ENCODE measurements at regions not wholly inside any gene's neighbourhood (a gene's known extent, or its start where the extent isn't known, plus 50 kb on each side); places are given as distances from the start of the nearest gene placed in this dataset.

- DNase-seq (ENCODE audit: low spot score) = no peak
Observed at GRCh38 chr20:57060407-57061050, 205.9 kb downstream of the BMP7 start.

GRCh38 chr20:57061051-57061900 is 205.2 kb downstream of the BMP7 start:
- peak; percentile 11 for DNase-seq (ENCODE audit: low spot score)

DNA sequence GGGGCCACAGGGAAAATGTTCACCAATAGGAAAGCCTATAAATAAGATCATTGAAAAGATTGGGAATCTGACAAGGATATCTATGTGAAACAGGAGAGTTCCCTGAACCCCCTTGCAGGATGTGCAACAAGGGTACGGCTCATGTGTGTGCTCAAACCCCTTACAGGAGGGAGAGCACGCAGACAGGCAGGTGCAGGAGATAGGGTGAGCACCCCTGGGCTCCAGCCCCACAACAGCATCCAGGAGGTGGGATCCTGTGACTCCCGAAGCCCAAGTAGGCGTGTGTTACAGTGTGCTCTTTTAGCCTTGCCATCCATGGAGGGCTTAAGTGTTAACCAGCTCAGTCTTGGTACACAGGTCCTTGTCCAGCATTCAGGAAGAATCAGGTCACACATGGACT is 204.2 kb downstream of the BMP7 start:
- no peak for DNase-seq (ENCODE audit: low spot score)

- no peak for DNase-seq (ENCODE audit: low spot score)
Observed at GRCh38 chr20:57062696-57063270, 203.7 kb downstream of the BMP7 start.

GRCh38 chr20:57064836-57065235 is 201.6 kb downstream of the BMP7 start:
- DNase-seq (ENCODE audit: low spot score) = no peak

DNA sequence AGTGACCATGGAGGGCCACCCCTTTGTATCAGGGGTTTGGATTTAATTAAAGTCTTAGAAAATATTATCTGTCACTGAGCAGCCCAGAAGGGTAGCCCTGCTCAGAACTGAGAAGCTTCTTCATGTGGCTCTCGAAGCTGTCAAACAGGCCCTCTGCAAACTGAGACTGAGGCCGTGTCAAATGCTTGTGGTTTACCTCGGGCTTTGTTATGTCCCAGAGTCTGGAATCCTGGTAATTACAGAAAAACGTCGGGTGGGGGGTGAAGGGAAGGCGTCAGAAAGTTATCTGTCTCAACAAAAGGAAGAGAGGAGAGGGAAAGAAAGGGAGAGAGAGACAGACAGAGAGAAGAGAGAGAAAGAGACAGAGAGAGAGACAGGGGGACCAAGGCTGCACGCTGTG is 200.8 kb downstream of the BMP7 start:
- DNase-seq (ENCODE audit: low spot score) = no peak

GRCh38 chr20:57066126-57066900 is 200.1 kb downstream of the BMP7 start:
- DNase-seq (ENCODE audit: low spot score) = no peak

GRCh38 chr20:57069442-57069841 is 197.0 kb downstream of the BMP7 start:
- no peak for DNase-seq (ENCODE audit: low spot score)

DNA sequence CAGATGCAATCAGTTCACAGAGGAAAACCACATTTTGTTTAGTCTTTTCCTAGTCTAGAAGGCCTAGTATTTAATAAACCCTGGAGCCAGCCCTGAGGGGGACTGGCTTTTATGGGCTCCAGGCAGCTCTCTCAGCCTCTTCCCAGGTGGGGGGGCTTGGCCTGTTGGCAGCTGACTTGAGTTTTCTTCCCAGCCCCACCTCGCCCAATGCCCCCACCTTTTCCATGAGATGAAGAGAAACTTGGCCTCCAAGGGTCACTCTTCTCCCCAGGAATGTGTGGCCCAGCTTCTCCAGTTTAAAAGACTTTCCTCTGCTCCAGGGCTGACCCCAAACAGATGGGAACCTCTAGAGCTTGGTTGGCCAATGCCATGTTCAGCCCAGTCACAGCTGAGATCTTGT is 196.1 kb downstream of the BMP7 start:
- DNase-seq (ENCODE audit: low spot score) = no peak

DNA sequence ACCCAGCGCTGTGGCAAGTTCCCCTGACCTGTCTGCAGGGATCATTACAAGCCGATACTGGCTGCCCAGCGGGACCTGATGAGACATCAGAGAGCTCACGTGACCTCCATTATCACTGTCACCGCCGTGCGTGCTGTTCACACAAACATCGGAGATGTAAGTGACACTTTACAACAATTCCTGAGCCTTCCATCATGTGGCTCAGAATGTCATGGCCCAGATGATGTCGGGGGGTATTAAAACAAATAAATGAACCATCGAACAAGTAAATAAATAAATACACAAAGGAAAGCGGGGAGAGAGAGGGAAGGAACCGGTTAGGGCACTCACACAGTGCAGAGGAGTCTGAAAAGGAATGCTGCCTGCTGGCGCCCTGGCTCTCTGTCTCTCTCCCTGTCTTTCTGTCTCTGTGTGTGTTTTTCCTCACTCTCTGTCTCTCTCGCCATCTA is 195.1 kb downstream of the BMP7 start:
- no peak for DNase-seq (ENCODE audit: low spot score)

DNA sequence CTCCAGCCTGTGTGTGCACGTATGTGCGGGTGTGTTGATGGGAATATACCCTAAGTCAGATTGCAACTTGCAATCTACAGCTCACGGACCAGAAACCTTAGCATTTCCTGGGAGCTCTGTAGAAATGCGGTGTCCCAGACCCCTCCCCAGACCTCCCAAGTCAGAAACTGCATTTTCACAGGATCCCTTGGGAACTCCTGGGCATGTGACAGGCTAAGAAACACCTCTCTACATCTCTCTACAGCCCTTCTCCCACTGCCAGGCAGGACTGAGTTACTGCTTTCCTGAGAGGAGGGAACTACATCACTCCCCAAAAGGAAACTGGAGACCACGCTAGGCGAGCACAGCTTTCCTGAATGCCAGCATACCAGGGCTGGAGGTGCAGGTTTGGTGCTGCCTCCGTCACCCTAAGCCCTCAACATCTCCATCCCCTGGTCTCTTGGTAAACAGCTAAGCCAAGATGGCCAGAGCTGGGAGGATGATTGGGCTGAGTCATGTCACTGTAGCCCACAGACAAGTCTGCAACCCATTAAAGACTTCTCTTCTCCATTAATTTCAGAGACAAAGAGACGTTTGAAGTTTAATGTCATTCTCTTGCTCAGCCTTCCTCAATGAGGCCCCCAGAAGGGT is 194.4 kb downstream of the BMP7 start:
- DNase-seq (ENCODE audit: low spot score) = no peak

DNA sequence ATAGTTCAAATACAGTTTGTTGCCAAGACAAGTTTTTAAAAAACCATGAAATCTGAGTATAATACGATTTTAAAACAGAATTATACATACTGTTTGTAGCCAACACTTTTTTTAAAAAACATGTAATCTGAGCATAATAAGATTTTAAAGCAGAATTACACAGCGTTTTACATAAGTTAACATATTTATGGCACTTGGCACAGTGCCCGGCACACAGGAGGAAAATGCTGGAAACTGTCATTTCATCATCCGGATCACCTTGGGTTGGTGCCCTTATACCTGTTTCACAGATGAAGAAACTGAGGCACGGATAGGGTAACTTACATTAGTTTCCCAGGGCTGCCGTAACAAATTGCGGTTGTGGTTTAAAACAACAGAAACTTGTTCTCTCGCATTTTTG is 193.0 kb downstream of the BMP7 start:
- DNase-seq (ENCODE audit: low spot score) = no peak

GRCh38 chr20:57074386-57074785 is 192.1 kb downstream of the BMP7 start:
- DNase-seq (ENCODE audit: low spot score) = no peak

- no peak for DNase-seq (ENCODE audit: low spot score)
Observed at GRCh38 chr20:57075181-57075580, 191.3 kb downstream of the BMP7 start.

- no peak for DNase-seq (ENCODE audit: low spot score)
Observed at GRCh38 chr20:57075603-57076002, 190.8 kb downstream of the BMP7 start.

- DNase-seq (ENCODE audit: low spot score) = no peak
Observed at GRCh38 chr20:57076152-57076652, 190.2 kb downstream of the BMP7 start.

DNA sequence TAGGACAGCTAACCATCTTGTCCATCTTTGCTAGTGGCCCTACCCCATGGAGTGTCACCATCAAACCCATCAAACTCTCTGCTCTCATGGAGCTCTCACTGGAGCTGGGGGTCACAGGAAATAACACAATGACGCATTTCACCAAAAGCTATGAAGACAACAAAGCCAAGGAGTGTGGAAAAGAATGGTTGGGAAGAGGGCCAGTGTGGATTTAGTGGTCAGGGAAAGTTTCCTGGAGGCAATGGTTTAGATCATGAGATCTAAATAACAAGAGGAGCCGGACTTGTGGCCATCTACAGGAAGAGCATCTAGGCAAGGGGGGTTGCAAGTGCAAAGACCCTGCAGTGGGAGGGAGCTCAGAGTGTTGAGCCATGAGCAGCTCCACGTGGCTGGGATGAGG is 189.5 kb downstream of the BMP7 start:
- no peak for DNase-seq (ENCODE audit: low spot score)

DNA sequence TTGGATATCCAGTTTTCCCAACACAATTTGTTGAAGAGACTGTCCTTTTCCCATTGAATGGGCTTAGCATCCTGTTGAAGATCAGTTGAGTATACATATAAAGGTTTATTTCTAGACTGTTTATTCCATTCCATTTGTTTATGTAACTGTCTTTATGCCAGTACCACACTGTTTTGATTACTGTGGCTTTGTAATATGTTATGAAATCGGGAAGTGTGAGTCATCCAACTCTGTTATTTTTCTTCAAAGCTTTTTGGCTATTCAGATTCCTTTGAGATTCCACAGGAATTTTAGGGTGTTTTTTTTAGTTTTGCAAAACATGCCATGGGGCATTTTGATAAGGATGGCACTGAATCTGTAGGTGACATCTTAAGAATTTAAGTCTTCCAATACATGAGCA is 188.3 kb downstream of the BMP7 start:
- DNase-seq (ENCODE audit: low spot score) = no peak

- DNase-seq (ENCODE audit: low spot score) = no peak
Observed at GRCh38 chr20:57079031-57080005, 187.1 kb downstream of the BMP7 start.

DNA sequence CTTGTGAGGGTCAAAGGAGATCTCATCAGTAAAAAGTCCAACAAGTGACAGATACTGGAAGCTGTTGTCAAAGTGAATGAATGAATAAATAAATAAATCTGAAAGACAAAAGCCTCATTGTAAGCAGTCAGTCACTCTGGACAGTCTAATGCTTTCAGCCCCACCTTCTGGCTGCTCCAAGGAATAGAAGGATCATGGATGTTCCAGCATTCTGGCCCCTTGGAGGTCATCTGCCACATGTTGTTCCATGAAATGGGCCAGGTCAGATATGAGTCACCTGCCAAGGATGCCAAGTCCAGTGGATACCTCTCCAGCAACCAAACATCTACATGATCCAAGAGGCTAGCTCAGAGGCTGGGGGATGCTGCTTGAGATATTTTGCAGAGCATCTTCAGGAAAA is 185.6 kb downstream of the BMP7 start:
- peak; percentile 88 for DNase-seq (ENCODE audit: low spot score)

All from pons (tissue), 1 donor.